T-helper 2 cell (primary cell): ENCODE measurements at regions not wholly inside any gene's neighbourhood (a gene's known extent, or its start where the extent isn't known, plus 50 kb on each side); places are given as distances from the start of the nearest gene placed in this dataset.

Experiments used
- DNase-seq, 5 experiments: peaks; one replicate each; pipeline versions ENCODE4 v3.0.0 to v3.0.0-alpha.2; 2012 to 2022

GRCh38 chr9:89978185-89978584 lies 373.4 kb downstream of the GADD45G start:
- DNase-seq, result no peak

GRCh38 chr9:89980600-89980999 lies 375.8 kb downstream of the GADD45G start:
- DNase-seq, result no peak

- DNase-seq, result no peak
Measured at GRCh38 chr9:89982016-89982415, 377.2 kb downstream of the GADD45G start.

- DNase-seq, result peak in 1 of 5 experiments; percentile 29
Measured at GRCh38 chr9:89983411-89983810, 378.6 kb downstream of the GADD45G start.

GRCh38 chr9:89984214-89984613 lies 379.4 kb downstream of the GADD45G start:
- no peak for DNase-seq

GRCh38 chr9:89985068-89985467 lies 380.3 kb downstream of the GADD45G start:
- no peak for DNase-seq

- peak in 1 of 5 experiments; percentile 28 for DNase-seq
Measured at GRCh38 chr9:89986190-89986589, 381.4 kb downstream of the GADD45G start.

GRCh38 chr9:89988458-89988857 lies 383.6 kb downstream of the GADD45G start:
- DNase-seq, result no peak

GRCh38 chr9:89991204-89991790 lies 386.5 kb downstream of the GADD45G start:
- no peak for DNase-seq

GRCh38 chr9:89992326-89993198 lies 387.8 kb downstream of the GADD45G start:
- DNase-seq, result no peak

- no peak for DNase-seq
Measured at GRCh38 chr9:89993678-89994630, 389.1 kb downstream of the GADD45G start.

GRCh38 chr9:89994988-89995613 lies 390.3 kb downstream of the GADD45G start:
- no peak for DNase-seq

- no peak for DNase-seq
Measured at GRCh38 chr9:89996116-89996515, 391.3 kb downstream of the GADD45G start.

GRCh38 chr9:89996773-89997172 lies 392.0 kb downstream of the GADD45G start:
- DNase-seq, result peak in 1 of 5 experiments; percentile 42

GRCh38 chr9:89998633-89999032 lies 393.8 kb downstream of the GADD45G start:
- no peak for DNase-seq

- peak in 1 of 5 experiments; percentile 13 for DNase-seq
Measured at GRCh38 chr9:89999176-89999533, 394.3 kb downstream of the GADD45G start.

GRCh38 chr9:89999534-90000370 lies 394.9 kb downstream of the GADD45G start:
- DNase-seq, result peak in 2 of 5 experiments; percentile 14 to 78

GRCh38 chr9:90000925-90001324 lies 396.1 kb downstream of the GADD45G start:
- DNase-seq, result no peak

GRCh38 chr9:90001747-90002146 lies 396.9 kb downstream of the GADD45G start:
- DNase-seq, result no peak

GRCh38 chr9:90002397-90003271 lies 397.8 kb downstream of the GADD45G start:
- DNase-seq, result no peak

GRCh38 chr9:90005388-90005787 lies 400.6 kb downstream of the GADD45G start:
- no peak for DNase-seq
